ENCODE measurements at regions not wholly inside any gene's neighbourhood (a gene's known extent, or its start where the extent isn't known, plus 50 kb on each side); places are given as distances from the start of the nearest gene placed in this dataset.
A peak's percentile ranks its signal among the peaks of the same experiment; 100 is the strongest.
"Not testable (repeated sequence)": the region's sequence is repeated elsewhere in the genome, so short reads cannot be mapped to it uniquely, and the experiment has no call there.

DNA sequence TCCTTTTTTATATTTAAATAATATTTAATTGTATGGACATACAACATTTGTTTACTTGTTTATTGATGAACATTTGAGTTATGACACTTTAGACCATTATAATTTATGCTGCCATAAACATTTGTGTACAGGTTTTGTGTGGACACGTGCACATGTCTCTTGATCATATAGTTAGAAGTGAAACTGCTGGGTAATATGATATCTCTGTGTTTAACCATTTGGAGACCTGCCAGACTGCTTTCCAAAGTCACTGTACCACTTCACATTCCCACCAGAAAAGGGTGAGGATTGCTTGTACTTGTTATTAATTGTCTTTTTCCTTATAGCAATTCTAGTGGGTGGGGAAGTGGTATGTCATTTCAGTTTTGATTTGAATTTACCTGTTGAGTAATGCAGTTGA lies 145.6 kb upstream of the KLHL1 start:
- no peak for DNase-seq (ENCODE audit: low spot score)

DNA sequence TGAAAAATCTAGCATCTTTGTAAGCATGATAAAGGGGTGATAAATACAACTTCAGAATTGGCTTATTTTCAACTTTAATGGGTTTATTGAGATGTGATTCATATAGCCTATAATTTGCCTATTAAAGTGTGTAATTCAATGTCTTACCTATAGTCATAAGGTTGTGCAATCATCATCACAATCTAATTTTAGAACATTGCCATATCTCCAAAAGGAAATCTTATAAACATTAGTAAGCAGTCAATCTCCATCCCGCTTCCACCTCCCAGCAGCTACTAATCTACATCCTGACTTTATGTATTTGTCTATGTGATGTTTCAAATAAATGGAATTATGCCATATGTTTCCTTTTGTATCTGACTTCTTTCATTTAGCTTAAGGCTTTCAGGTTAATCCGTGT lies 145.2 kb upstream of the KLHL1 start:
- DNase-seq (ENCODE audit: low spot score) = no peak

- DNase-seq (ENCODE audit: low spot score) = peak; percentile 97
Observed at GRCh38 chr13:70249332-70250064, 141.2 kb upstream of the KLHL1 start.

GRCh38 chr13:70237131-70237530 lies 128.9 kb upstream of the KLHL1 start:
- DNase-seq (ENCODE audit: low spot score) = peak; percentile 9

- no peak for DNase-seq (ENCODE audit: low spot score)
Observed at GRCh38 chr13:70235565-70235964, 127.3 kb upstream of the KLHL1 start.

DNA sequence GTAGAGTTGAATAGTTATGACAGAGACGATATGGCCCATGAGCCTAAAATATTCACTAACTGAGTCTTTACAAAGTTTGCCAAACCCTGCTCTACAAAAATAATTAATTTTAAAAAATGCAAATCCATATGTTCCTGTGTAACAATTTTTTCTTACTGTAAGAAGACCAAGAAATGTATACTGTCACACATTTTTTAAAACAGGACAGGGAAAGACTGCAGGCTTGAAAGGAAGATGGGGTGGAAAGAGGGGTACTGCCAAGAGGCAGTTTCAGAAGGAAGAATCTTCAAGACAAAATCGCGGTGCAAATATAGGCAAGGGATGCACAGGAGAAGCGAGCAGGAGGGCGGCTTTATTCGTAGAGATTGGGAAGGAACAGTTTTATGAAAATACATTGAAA lies 115.7 kb upstream of the KLHL1 start:
- DNase-seq (ENCODE audit: low spot score) = no peak

GRCh38 chr13:70222926-70223325 lies 114.7 kb upstream of the KLHL1 start:
- no peak for DNase-seq (ENCODE audit: low spot score)

GRCh38 chr13:70218618-70219017 lies 110.4 kb upstream of the KLHL1 start:
- DNase-seq (ENCODE audit: low spot score) = no peak

GRCh38 chr13:70208968-70209367 lies 100.7 kb upstream of the KLHL1 start:
- DNase-seq (ENCODE audit: low spot score) = not testable (repeated sequence)

DNA sequence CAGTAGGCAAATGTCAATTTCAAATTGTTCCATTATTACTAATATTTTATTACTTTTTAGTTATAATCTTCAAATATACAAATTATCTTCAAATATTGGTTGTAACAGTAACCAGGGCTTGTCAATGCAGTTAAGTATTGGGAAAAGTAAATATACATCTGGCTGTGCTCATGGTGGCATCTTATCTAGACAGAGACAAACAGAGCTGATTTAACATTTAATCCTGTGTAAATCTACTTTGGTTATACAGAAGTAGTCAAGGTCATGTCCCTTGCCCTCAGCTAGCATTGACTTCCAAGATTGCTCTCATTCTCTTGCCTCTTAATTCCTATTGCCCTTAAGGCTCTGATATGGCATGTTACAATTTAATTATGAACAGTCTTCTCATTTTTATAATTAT lies 98.4 kb upstream of the KLHL1 start:
- no peak for DNase-seq (ENCODE audit: low spot score)

- no peak for DNase-seq (ENCODE audit: low spot score)
Observed at GRCh38 chr13:70203661-70204229, 95.5 kb upstream of the KLHL1 start.

DNA sequence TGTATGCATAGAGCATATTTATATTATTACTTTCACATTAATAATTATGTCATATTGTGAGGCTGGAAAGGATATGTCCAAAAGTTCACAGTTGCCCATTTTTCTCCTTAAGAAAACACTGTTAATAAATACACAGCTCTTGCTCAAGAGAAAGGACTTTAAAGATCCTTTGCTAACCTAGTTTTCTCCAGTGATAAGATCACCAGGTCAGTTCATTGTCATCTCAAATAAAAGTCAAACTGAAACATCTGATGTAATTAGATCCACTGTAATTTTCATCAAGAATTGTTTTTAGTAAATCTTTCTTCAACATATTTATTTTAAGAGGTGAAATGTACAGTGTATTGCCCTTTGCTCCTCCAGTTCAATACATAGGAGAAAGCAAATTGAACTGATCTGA lies 82.8 kb upstream of the KLHL1 start:
- no peak for DNase-seq (ENCODE audit: low spot score)

DNA sequence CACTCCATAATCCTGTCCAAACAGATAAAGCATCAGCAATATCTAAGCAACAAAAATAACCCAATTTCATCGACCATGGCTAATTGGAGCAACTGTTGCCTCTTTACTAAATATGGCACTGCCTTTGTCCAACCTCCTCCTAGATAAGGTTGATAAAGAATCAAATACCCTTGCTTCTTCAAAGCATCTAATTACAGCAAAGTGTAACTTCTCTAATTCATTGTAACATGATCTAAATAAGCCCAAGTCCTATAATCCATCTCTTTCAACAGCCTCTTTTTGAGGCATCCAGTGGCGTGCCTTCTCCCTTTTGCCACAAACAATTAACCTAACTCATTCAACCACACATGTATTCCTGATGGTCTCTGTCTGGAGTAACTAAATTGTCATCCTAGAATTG lies 81.7 kb upstream of the KLHL1 start:
- DNase-seq (ENCODE audit: low spot score) = no peak

GRCh38 chr13:70188567-70188966 lies 80.3 kb upstream of the KLHL1 start:
- DNase-seq (ENCODE audit: low spot score) = peak; percentile 95

DNA sequence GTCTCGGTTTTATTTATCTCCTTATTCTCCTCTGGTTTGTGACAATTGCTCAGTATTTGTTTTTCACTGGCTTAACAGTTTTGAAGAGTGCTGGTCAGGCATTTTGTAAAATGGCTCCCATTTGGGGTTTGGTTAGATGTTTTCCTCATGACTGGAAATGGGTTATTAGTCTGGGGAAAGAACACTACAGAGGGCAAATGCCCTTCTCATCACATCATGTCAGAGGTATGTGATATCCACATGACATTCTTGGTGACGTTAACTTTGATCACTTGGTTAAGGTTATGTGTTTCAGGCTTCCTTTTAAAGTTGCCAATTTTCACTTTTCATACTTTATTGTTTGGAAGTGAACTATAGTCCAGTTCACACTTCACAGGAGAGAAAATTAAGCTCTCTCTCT lies 74.8 kb upstream of the KLHL1 start:
- DNase-seq (ENCODE audit: low spot score) = peak; percentile 91
